CD4-positive, alpha-beta T cell treated with Interleukin-2 at 100 ng/mL for 4 hours (primary cell): ENCODE measurements at regions not wholly inside any gene's neighbourhood (a gene's known extent, or its start where the extent isn't known, plus 50 kb on each side); places are given as distances from the start of the nearest gene placed in this dataset.
"Not testable (repeated sequence)": the region's sequence is repeated elsewhere in the genome, so short reads cannot be mapped to it uniquely, and the experiment has no call there.

Experiments
- DNase-seq: peaks from one replicate; pipeline ENCODE4 v3.0.0-alpha.2; 2020; ENCODE audit warnings: low spot score

- DNase-seq: not testable (repeated sequence)
Measured at GRCh38 chr16:21535201-21535600, 64.2 kb upstream of the METTL9 start.

GRCh38 chr16:21536740-21537139 is 62.6 kb upstream of the METTL9 start:
- not testable (repeated sequence) for DNase-seq

GRCh38 chr16:21537598-21537997 is 61.8 kb upstream of the METTL9 start:
- not testable (repeated sequence) for DNase-seq

- DNase-seq: not testable (repeated sequence)
Measured at GRCh38 chr16:21539107-21539618, 60.2 kb upstream of the METTL9 start.

GRCh38 chr16:21540770-21541433 is 58.5 kb upstream of the METTL9 start:
- DNase-seq: peak; percentile 67

- DNase-seq: not testable (repeated sequence)
Measured at GRCh38 chr16:21541611-21542051, 57.7 kb upstream of the METTL9 start.

- DNase-seq: not testable (repeated sequence)
Measured at GRCh38 chr16:21542075-21542474, 57.3 kb upstream of the METTL9 start.

- DNase-seq: not testable (repeated sequence)
Measured at GRCh38 chr16:21542491-21543124, 56.8 kb upstream of the METTL9 start.

- DNase-seq: not testable (repeated sequence)
Measured at GRCh38 chr16:21543151-21543836, 56.1 kb upstream of the METTL9 start.

GRCh38 chr16:21545664-21546326 is 53.6 kb upstream of the METTL9 start:
- not testable (repeated sequence) for DNase-seq

GRCh38 chr16:21549396-21549795 is 50.0 kb upstream of the METTL9 start:
- not testable (repeated sequence) for DNase-seq
